ENCODE measurements at regions not wholly inside any gene's neighbourhood (a gene's known extent, or its start where the extent isn't known, plus 50 kb on each side); places are given as distances from the start of the nearest gene placed in this dataset.

- Histone ChIP-seq H3K27ac (ENCODE audit: low read depth, low read length, poor library complexity, severe bottlenecking) (no peak overlapping the region), H3K4me3 (ENCODE audit: low read depth, low read length, poor library complexity, severe bottlenecking) (no peak overlapping the region), H3K9me3 (ENCODE audit: low read length) (no peaks in the 10 kb centered on the region), H3K79me2 (ENCODE audit: insufficient read depth, low read depth, low read length) (no peaks in the 10 kb centered on the region), H3K4me1 (ENCODE audit: insufficient read depth, low read length, poor library complexity, severe bottlenecking) (no peaks in the 10 kb centered on the region), H3K4me2 (ENCODE audit: low read length) (no peak overlapping the region), H2AFZ (ENCODE audit: low read length) (no peak overlapping the region), H3K36me3 (ENCODE audit: insufficient read depth, low read length) (no peaks in the 10 kb centered on the region), H4K20me1 (ENCODE audit: insufficient read depth, low read length) (no peaks in the 10 kb centered on the region), H3K9me2 (ENCODE audit: insufficient read depth, low read length) (no peaks in the 10 kb centered on the region)
- POLR2A ChIA-PET, result no interaction called here
- no peak for TF ChIP-seq EZH2phosphoT487 (IDR thresholded peaks at IDR 0.05; ENCODE audit: borderline replicate concordance, low read depth, low read length)
- no peak for TF ChIP-seq CTCF (conservative IDR thresholded peaks at IDR 0.05; ENCODE audit: low read length)
- intact Hi-C loops (cut with micrococcal nuclease; ENCODE audit: unreplicated experiment), result no loop called here
- no TSS peak for BruUV-seq (replicated peaks)
- CTCF ChIA-PET (ENCODE audit: unreplicated experiment), result no interaction called here
- no peak for DNase-seq (ENCODE audit: low spot score)
These were observed 270.5 kb upstream of the ARSJ start for GRCh38 chr4:114249976-114250375.

- no peaks in the 10 kb centered on the region for H3K79me2 ChIP-seq (ENCODE audit: insufficient read depth, low read depth, low read length)
- H3K4me1 ChIP-seq (ENCODE audit: insufficient read depth, low read length, poor library complexity, severe bottlenecking), result no peaks in the 10 kb centered on the region
- intact Hi-C loops (cut with micrococcal nuclease; ENCODE audit: unreplicated experiment), result no loop called here
- TF ChIP-seq EZH2phosphoT487 (IDR thresholded peaks at IDR 0.05; ENCODE audit: borderline replicate concordance, low read depth, low read length), result no peak
- no peak for TF ChIP-seq CTCF (conservative IDR thresholded peaks at IDR 0.05; ENCODE audit: low read length)
- no peak overlapping the region for H3K27ac ChIP-seq (ENCODE audit: low read depth, low read length, poor library complexity, severe bottlenecking)
- H3K9me2 ChIP-seq (ENCODE audit: insufficient read depth, low read length), result no peaks in the 10 kb centered on the region
- no peak overlapping the region for H2AFZ ChIP-seq (ENCODE audit: low read length)
- H3K36me3 ChIP-seq (ENCODE audit: insufficient read depth, low read length), result no peaks in the 10 kb centered on the region
- H3K9me3 ChIP-seq (ENCODE audit: low read length), result no peaks in the 10 kb centered on the region
- no peaks in the 10 kb centered on the region for H4K20me1 ChIP-seq (ENCODE audit: insufficient read depth, low read length)
- DNase-seq (ENCODE audit: low spot score), result no peak
- BruUV-seq (replicated peaks), result no TSS peak
- ChIA-PET POLR2A (no interaction called here), CTCF (ENCODE audit: unreplicated experiment) (no interaction called here)
- no peak overlapping the region for H3K4me2 ChIP-seq (ENCODE audit: low read length)
- H3K4me3 ChIP-seq (ENCODE audit: low read depth, low read length, poor library complexity, severe bottlenecking), result no peak overlapping the region
These were observed 271.0 kb upstream of the ARSJ start for GRCh38 chr4:114250439-114250891.

DNA sequence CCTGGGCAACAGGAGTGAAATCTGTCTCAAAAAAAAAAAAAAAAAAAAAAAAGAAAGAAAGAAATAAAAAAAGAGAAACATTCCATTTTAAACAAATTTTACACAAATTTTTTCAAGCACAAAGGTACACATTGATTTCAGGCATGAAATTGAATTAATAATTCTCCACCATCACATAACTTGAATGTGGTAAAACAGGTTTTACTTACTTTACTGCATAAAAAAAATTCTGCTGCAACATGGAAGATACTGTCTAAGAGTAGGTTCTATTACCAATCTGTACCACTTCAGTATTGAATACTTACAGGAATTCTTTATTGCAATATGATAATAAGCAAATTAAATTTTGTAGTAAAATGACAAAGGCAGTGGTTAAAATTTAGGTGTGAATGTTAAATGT lies 271.6 kb upstream of the ARSJ start:
- DNase-seq (ENCODE audit: low spot score), result no peak
- intact Hi-C loops (cut with micrococcal nuclease; ENCODE audit: unreplicated experiment), result no loop called here

More for the DNA sequence above, 271.6 kb upstream of the ARSJ start:
- Histone ChIP-seq H3K4me1 (ENCODE audit: insufficient read depth, low read length, poor library complexity, severe bottlenecking) (no peaks in the 10 kb centered on the region), H3K79me2 (ENCODE audit: insufficient read depth, low read depth, low read length) (no peaks in the 10 kb centered on the region), H3K36me3 (ENCODE audit: insufficient read depth, low read length) (no peaks in the 10 kb centered on the region), H3K9me3 (ENCODE audit: low read length) (no peaks in the 10 kb centered on the region), H3K9me2 (ENCODE audit: insufficient read depth, low read length) (no peaks in the 10 kb centered on the region), H3K4me2 (ENCODE audit: low read length) (no peak overlapping the region), H3K27ac (ENCODE audit: low read depth, low read length, poor library complexity, severe bottlenecking) (no peak overlapping the region), H4K20me1 (ENCODE audit: insufficient read depth, low read length) (no peaks in the 10 kb centered on the region), H3K4me3 (ENCODE audit: low read depth, low read length, poor library complexity, severe bottlenecking) (no peak overlapping the region), H2AFZ (ENCODE audit: low read length) (no peak overlapping the region)
- POLR2A ChIA-PET, result no interaction called here
- BruUV-seq (replicated peaks), result no TSS peak
- CTCF ChIA-PET (ENCODE audit: unreplicated experiment), result no interaction called here
- TF ChIP-seq CTCF (conservative IDR thresholded peaks at IDR 0.05; ENCODE audit: low read length) (no peak), EZH2phosphoT487 (IDR thresholded peaks at IDR 0.05; ENCODE audit: borderline replicate concordance, low read depth, low read length) (no peak)

Data from OCI-LY7 (cell line).